H1 (cell line): ENCODE measurements at regions not wholly inside any gene's neighbourhood (a gene's known extent, or its start where the extent isn't known, plus 50 kb on each side); places are given as distances from the start of the nearest gene placed in this dataset.

Source experiments
- BRCA1 ChIP-seq: IDR thresholded peaks from 2 replicates; pipeline ENCODE4 v1.6.1; 2012; ENCODE audit warnings: low read depth, low read length, improper control_type of control experiment
- CTBP2 ChIP-seq: IDR thresholded peaks from 2 replicates; pipeline ENCODE4 v1.7.0; 2011; ENCODE audit warnings: borderline replicate concordance, mild to moderate bottlenecking, moderate library complexity, mixed read lengths, low read length; ENCODE audit not compliant: insufficient read depth, insufficient read length
- E2F6 ChIP-seq: IDR thresholded peaks from 2 replicates; pipeline ENCODE4 v1.6.1; 2012; ENCODE audit warnings: inconsistent platforms
- RBBP5 ChIP-seq: IDR thresholded peaks from 2 replicates; pipeline ENCODE4 v1.7.1; 2012; ENCODE audit warnings: low read depth, mild to moderate bottlenecking, inconsistent platforms, low read length, moderate library complexity, borderline replicate concordance
- SP1 ChIP-seq: IDR thresholded peaks from 2 replicates; pipeline ENCODE4 v1.6.1; 2011; ENCODE audit warnings: low read depth, low read length

GRCh38 chr1:30476476-30476875 lies 246.9 kb downstream of the MATN1 start (continued):
- no peak for TF ChIP-seq CTBP2
- no peak for TF ChIP-seq E2F6
- TF ChIP-seq RBBP5, result no peak
- no peak for TF ChIP-seq SP1
- TF ChIP-seq BRCA1, result no peak
- TF ChIP-seq, all 59 proteins: peak for 0
